ENCODE measurements at regions not wholly inside any gene's neighbourhood (a gene's known extent, or its start where the extent isn't known, plus 50 kb on each side); places are given as distances from the start of the nearest gene placed in this dataset.

DNA sequence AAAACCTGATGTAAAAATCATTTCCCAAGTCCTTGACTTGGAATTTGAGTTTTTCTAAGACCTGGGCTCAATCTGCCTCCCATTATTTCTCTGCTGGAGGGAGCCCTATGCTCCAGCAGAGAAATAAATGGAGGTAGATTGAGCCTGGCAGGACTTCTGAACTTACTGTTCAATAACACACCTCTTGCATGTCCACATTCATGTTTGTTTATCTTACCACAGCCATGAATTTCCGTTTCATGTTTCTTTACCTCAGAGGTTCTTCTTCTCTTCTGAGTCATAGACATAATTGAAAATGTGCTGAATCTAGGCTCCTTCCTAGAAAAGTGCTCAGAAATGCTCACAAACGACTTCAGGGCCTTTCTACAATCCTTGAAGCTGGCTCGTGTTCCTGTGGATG, 170.8 kb downstream of the PMAIP1 start:
- Histone ChIP-seq H3K36me3 (ENCODE audit: control insufficient read depth in 2 of 4, insufficient read depth in 4 of 4, low read length in 3 of 4) (0 out of 8 replicates have a peak, but pooled peaks cover 0 to 5% (median 0%) of the 10 kb centered on the region in 4 experiments), H3K27me3 (replicated peaks in 1 of 4; ENCODE audit: control insufficient read depth in 3 of 4, extremely low read depth in 1 of 4, insufficient read depth in 3 of 4, low read length in 3 of 4) (no peaks in the 10 kb centered on the region; a peak in 1 of 7 replicates), H3K27ac (ENCODE audit: low read depth, low read length) (no peak overlapping the region), H3K9ac (replicated peaks in 1 of 4; ENCODE audit: extremely low read depth in 1 of 4, low read depth in 3 of 4, low read length in 3 of 4) (no peak overlapping the region), H3K9me3 (ENCODE audit: insufficient read depth in 2 of 2, low read depth in 1 of 2, low read length in 1 of 2) (peaks cover 0 to 13% of the 10 kb centered on the region in 2 experiments; a peak in 2 of 4 replicates), H4K20me1 (replicated peaks in 1 of 2; ENCODE audit: control insufficient read depth in 1 of 2, insufficient read depth in 2 of 2, low read length in 2 of 2) (no peaks in the 10 kb centered on the region), H4K8ac (ENCODE audit: extremely low read depth, insufficient read depth, low read length) (no peak overlapping the region), H2AFZ (ENCODE audit: low read length) (no peak overlapping the region), H3K23me2 (ENCODE audit: low read depth, low read length) (no peaks in the 10 kb centered on the region), H3K14ac (ENCODE audit: insufficient read length) (no peak overlapping the region), H4K91ac (replicated peaks; ENCODE audit: insufficient read length, low read length) (no peak overlapping the region), H3K23ac (ENCODE audit: insufficient read length) (no peak overlapping the region), H3K79me2 (ENCODE audit: control insufficient read depth in 1 of 2, insufficient read depth in 2 of 2, low read length in 2 of 2) (no peaks in the 10 kb centered on the region), H2BK12ac (ENCODE audit: low read depth, low read length) (no peak overlapping the region), H3K4me1 (replicated peaks in 1 of 4; ENCODE audit: control insufficient read depth in 3 of 4, insufficient read depth in 4 of 4, low read length in 3 of 4) (peaks cover 2 to 9% (median 7%) of the 10 kb centered on the region in 4 experiments; a peak in 5 of 7 replicates), H2BK120ac (replicated peaks; ENCODE audit: low read depth, low read length) (no peak overlapping the region), H2BK20ac (ENCODE audit: low read length) (no peak overlapping the region), H2AK5ac (ENCODE audit: low read depth, low read length) (no peak overlapping the region), H2BK15ac (ENCODE audit: low read length) (no peak overlapping the region), H3K4me2 (ENCODE audit: insufficient read depth in 1 of 2, low read depth in 2 of 2, low read length in 2 of 2) (no peak overlapping the region), H3K56ac (replicated peaks; ENCODE audit: insufficient read length, low read depth, low read length) (no peak overlapping the region), H3K18ac (ENCODE audit: extremely low read depth, low read length) (no peak overlapping the region), H3K4me3 (ENCODE audit: extremely low read depth in 1 of 4, insufficient read depth in 2 of 4, low read depth in 3 of 4, low read length in 4 of 4) (no peak overlapping the region), H2BK5ac (ENCODE audit: low read depth, low read length) (no peak overlapping the region), H3K4ac (replicated peaks; ENCODE audit: insufficient read length, low read depth, low read length) (no peak overlapping the region), H4K5ac (ENCODE audit: insufficient read length, low read depth, low read length) (no peak overlapping the region), H3K79me1 (ENCODE audit: low read depth, low read length) (no peaks in the 10 kb centered on the region)
- ChIA-PET CTCF (ENCODE audit: partially characterized antibody) (interaction anchor here (2.4 kb wide), 1 partner anchor 82 kb away, joined by 7 read pairs; no protein-coding TSS in a partner anchor), POLR2A (ENCODE audit: partially characterized antibody) (no interaction called here)
- DNase-seq (ENCODE audit: low read depth in 1 of 2, low spot score in 2 of 2) (no peak), FAIRE-seq (no peak)
- 84% methylated on average over 3 of the region's 3 CpGs; no CpG with 5 or more reads in 1 of the 2 experiments for WGBS, 2 experiments (ENCODE audit: extremely low coverage in 1 of 2, insufficient coverage in 1 of 2, insufficient read length in 1 of 2, insufficient replicate concordance in 2 of 2, low coverage in 1 of 2, low lambda C conversion rate in 2 of 2, missing lambda C conversion rate in 1 of 2)
- TF ChIP-seq FOSL1 (IDR thresholded peaks at IDR 0.05; ENCODE audit: insufficient read depth, low read depth, low read length) = no peak
- TF ChIP-seq, protein P1, sequence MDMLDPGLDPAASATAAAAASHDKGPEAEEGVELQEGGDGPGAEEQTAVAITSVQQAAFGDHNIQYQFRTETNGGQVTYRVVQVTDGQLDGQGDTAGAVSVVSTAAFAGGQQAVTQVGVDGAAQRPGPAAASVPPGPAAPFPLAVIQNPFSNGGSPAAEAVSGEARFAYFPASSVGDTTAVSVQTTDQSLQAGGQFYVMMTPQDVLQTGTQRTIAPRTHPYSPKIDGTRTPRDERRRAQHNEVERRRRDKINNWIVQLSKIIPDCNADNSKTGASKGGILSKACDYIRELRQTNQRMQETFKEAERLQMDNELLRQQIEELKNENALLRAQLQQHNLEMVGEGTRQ (IDR thresholded peaks at IDR 0.05; ENCODE audit: low read length) = no peak
- TF ChIP-seq SIX5 (IDR thresholded peaks at IDR 0.05; ENCODE audit: low read depth, low read length) = no peak
- no peak for TF ChIP-seq POU5F1 (IDR thresholded peaks at IDR 0.05; ENCODE audit: low read depth, low read length)
- TF ChIP-seq ASH2L (IDR thresholded peaks at IDR 0.05; ENCODE audit: low read length) = no peak
- no peak for TF ChIP-seq CBX5 (IDR thresholded peaks at IDR 0.05; ENCODE audit: low read depth, low read length)
- TF ChIP-seq CEBPB (IDR thresholded peaks at IDR 0.05; ENCODE audit: low read depth, low read length) = no peak
- TF ChIP-seq POLR2AphosphoS5 (IDR thresholded peaks at IDR 0.05; ENCODE audit: low read depth, low read length) = no peak
- TF ChIP-seq, protein P2, sequence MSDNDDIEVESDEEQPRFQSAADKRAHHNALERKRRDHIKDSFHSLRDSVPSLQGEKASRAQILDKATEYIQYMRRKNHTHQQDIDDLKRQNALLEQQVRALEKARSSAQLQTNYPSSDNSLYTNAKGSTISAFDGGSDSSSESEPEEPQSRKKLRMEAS (IDR thresholded peaks at IDR 0.05) = no peak
- no peak for TF ChIP-seq CBX8 (IDR thresholded peaks at IDR 0.05; ENCODE audit: borderline replicate concordance, low read depth, low read length)
- TF ChIP-seq, protein P3, sequence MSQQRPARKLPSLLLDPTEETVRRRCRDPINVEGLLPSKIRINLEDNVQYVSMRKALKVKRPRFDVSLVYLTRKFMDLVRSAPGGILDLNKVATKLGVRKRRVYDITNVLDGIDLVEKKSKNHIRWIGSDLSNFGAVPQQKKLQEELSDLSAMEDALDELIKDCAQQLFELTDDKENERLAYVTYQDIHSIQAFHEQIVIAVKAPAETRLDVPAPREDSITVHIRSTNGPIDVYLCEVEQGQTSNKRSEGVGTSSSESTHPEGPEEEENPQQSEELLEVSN (IDR thresholded peaks at IDR 0.05) = no peak
- TF ChIP-seq EP300 (IDR thresholded peaks at IDR 0.05; ENCODE audit: borderline replicate concordance in 1 of 2, low read depth in 2 of 2, low read length in 2 of 2) = no peak
- TF ChIP-seq CREB1 (IDR thresholded peaks at IDR 0.05) = no peak

Data from H1 (cell line).